SK-N-SH treated with all-trans-retinoic acid at 6 μM for 48 hours (cell line): ENCODE measurements at regions not wholly inside any gene's neighbourhood (a gene's known extent, or its start where the extent isn't known, plus 50 kb on each side); places are given as distances from the start of the nearest gene placed in this dataset.

Experiments
- ATAC-seq: fragments of 200-7000 bp; cut with Tn5 transposase; 3 replicates; pipeline ENCODE4 v1.9.1; 2020; ENCODE audit warnings: mild to moderate bottlenecking, moderate library complexity
- ARNTL ChIP-seq: fragments of 450-650 bp; formaldehyde crosslinking; IDR thresholded peaks from 2 replicates; pipeline ENCODE4 v1.5.0; 2020; ENCODE audit warnings: low read depth, mild to moderate bottlenecking, moderate library complexity, borderline replicate concordance
- CSDC2 ChIP-seq: fragments of 250-450 bp; sonication (Bioruptor Pico); IDR thresholded peaks from 2 replicates; pipeline ENCODE4 v1.5.0; 2020; ENCODE audit warnings: mild to moderate bottlenecking, moderate library complexity
- ESRRG ChIP-seq: fragments of 250-450 bp; sonication (Bioruptor Pico); IDR thresholded peaks from 2 replicates; pipeline ENCODE4 v1.6.1; 2021; ENCODE audit warnings: mild to moderate bottlenecking
- OSR1 ChIP-seq: fragments of 250-450 bp; sonication (Bioruptor Pico); IDR thresholded peaks from 2 replicates; pipeline ENCODE4 v1.8.0; 2022; ENCODE audit warnings: moderate library complexity, mild to moderate bottlenecking, inconsistent platforms
- PPARA ChIP-seq: fragments of 250-450 bp; sonication (Bioruptor Pico); IDR thresholded peaks from 2 replicates; pipeline ENCODE4 v1.5.0; 2020; ENCODE audit warnings: mild to moderate bottlenecking, borderline replicate concordance
- RARB ChIP-seq: fragments of 250-450 bp; sonication (Bioruptor Pico); IDR thresholded peaks from 2 replicates; pipeline ENCODE4 v1.8.0; 2021; ENCODE audit warnings: mild to moderate bottlenecking, moderate library complexity
- SNAI2 ChIP-seq: fragments of 250-450 bp; sonication (Bioruptor Pico); IDR thresholded peaks from 2 replicates; pipeline ENCODE4 v1.5.0; 2020; ENCODE audit warnings: mild to moderate bottlenecking, moderate library complexity
- TCF4 ChIP-seq: fragments of 250-450 bp; sonication (Bioruptor Pico); IDR thresholded peaks from 2 replicates; pipeline ENCODE4 v1.8.0; 2021; ENCODE audit warnings: mild to moderate bottlenecking, moderate library complexity, borderline replicate concordance
- TOX ChIP-seq: fragments of 250-450 bp; sonication (Bioruptor Pico); IDR thresholded peaks from 2 replicates; pipeline ENCODE4 v1.8.0; 2021; ENCODE audit warnings: mild to moderate bottlenecking, moderate library complexity, borderline replicate concordance
- ZC3H10 ChIP-seq: fragments of 250-450 bp; sonication (Bioruptor Pico); IDR thresholded peaks from 2 replicates; pipeline ENCODE4 v1.5.1; 2021; ENCODE audit warnings: mild to moderate bottlenecking, moderate library complexity
- ZFP3 ChIP-seq: fragments of 250-450 bp; sonication (Bioruptor Pico); IDR thresholded peaks from 2 replicates; pipeline ENCODE4 v1.5.0; 2020; ENCODE audit warnings: mild to moderate bottlenecking, moderate library complexity
- ZFP30 ChIP-seq: fragments of 450-650 bp; formaldehyde crosslinking; IDR thresholded peaks from 2 replicates; pipeline ENCODE4 v1.5.0; 2022; ENCODE audit warnings: mild to moderate bottlenecking, moderate library complexity
- ZNF70 ChIP-seq: fragments of 450-650 bp; formaldehyde crosslinking; IDR thresholded peaks from 2 replicates; pipeline ENCODE4 v1.5.0; 2020; ENCODE audit warnings: mild to moderate bottlenecking, moderate library complexity
- TF ChIP-seq, protein P1 (sequence below): fragments of 250-450 bp; sonication (Bioruptor Pico); IDR thresholded peaks from 2 replicates; pipeline ENCODE4 v1.8.0; 2021; ENCODE audit warnings: low read depth, mild to moderate bottlenecking, moderate library complexity, borderline replicate concordance
- TF ChIP-seq, protein P2 (sequence below): fragments of 250-450 bp; sonication (Bioruptor Pico); IDR thresholded peaks from 2 replicates; pipeline ENCODE4 v1.8.0; 2020; ENCODE audit warnings: mild to moderate bottlenecking, moderate library complexity, borderline replicate concordance
- TF ChIP-seq, protein P3 (sequence below): fragments of 250-450 bp; sonication (Bioruptor Pico); IDR thresholded peaks from 2 replicates; pipeline ENCODE4 v1.5.1; 2021; ENCODE audit warnings: mild to moderate bottlenecking, moderate library complexity
- TF ChIP-seq, protein P4 (sequence below): fragments of 250-450 bp; sonication (Bioruptor Pico); IDR thresholded peaks from 2 replicates; pipeline ENCODE4 v1.5.1; 2020; ENCODE audit warnings: low read depth, mild to moderate bottlenecking, moderate library complexity
- TF ChIP-seq, protein P5 (sequence below): fragments of 250-450 bp; sonication (Bioruptor Pico); IDR thresholded peaks from 2 replicates; pipeline ENCODE4 v1.5.0; 2020; ENCODE audit warnings: mild to moderate bottlenecking, moderate library complexity

DNA sequence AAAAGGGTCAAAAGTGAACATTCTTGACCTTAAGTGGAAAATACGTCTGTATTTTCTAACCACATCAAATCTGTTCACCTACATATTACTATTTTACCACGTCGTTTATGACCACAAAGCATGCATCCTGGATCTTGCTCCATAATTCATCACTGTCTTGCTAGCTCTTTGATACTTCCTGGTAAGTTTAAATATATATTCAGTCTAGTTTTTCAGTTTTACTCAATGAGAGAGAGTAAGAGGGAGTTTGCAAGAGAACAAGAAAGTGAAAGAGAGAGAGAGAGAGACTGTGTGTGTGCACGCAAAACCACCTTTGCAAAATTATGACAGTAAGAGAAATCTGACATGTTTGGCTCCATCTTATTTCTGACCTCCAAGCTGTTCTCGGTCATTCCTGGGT, 173.7 kb upstream of the GALNTL6 start:
- ATAC-seq = no peak
- TF ChIP-seq ZC3H10 (CRISPR knock-in tag) (no peak), OSR1 (CRISPR knock-in tag) (no peak), TOX (CRISPR knock-in tag) (no peak)
- TF ChIP-seq, protein P1, sequence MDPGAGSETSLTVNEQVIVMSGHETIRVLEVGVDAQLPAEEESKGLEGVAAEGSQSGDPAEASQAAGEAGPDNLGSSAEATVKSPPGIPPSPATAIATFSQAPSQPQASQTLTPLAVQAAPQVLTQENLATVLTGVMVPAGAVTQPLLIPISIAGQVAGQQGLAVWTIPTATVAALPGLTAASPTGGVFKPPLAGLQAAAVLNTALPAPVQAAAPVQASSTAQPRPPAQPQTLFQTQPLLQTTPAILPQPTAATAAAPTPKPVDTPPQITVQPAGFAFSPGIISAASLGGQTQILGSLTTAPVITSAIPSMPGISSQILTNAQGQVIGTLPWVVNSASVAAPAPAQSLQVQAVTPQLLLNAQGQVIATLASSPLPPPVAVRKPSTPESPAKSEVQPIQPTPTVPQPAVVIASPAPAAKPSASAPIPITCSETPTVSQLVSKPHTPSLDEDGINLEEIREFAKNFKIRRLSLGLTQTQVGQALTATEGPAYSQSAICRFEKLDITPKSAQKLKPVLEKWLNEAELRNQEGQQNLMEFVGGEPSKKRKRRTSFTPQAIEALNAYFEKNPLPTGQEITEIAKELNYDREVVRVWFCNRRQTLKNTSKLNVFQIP (CRISPR knock-in tag) = no peak

DNA sequence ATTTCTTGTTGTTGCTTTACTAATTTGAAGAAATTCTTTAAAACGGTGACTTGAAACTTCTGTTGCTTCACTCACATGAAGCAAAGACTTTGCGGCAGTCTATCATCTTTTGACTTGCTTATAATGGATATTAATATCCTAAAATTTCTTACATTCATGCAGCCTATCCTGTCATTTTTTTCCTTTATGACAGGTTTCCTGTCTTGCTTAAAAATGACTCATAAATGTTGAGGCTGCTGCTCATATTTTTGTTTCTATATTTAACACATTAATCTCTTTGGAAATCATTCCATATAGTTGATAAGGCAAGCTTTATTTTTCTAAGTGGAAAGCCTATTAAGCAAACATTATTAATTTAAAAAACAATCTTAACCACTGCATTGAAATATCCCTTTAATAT, 176.6 kb upstream of the GALNTL6 start:
- ATAC-seq = no peak
- TF ChIP-seq ZC3H10 (CRISPR knock-in tag) (no peak), ZFP30 (CRISPR knock-in tag) (no peak), PPARA (CRISPR knock-in tag) (no peak), CSDC2 (no peak), SNAI2 (CRISPR knock-in tag) (no peak)
- TF ChIP-seq, protein P1 (CRISPR knock-in tag) = no peak
- TF ChIP-seq, protein P2, sequence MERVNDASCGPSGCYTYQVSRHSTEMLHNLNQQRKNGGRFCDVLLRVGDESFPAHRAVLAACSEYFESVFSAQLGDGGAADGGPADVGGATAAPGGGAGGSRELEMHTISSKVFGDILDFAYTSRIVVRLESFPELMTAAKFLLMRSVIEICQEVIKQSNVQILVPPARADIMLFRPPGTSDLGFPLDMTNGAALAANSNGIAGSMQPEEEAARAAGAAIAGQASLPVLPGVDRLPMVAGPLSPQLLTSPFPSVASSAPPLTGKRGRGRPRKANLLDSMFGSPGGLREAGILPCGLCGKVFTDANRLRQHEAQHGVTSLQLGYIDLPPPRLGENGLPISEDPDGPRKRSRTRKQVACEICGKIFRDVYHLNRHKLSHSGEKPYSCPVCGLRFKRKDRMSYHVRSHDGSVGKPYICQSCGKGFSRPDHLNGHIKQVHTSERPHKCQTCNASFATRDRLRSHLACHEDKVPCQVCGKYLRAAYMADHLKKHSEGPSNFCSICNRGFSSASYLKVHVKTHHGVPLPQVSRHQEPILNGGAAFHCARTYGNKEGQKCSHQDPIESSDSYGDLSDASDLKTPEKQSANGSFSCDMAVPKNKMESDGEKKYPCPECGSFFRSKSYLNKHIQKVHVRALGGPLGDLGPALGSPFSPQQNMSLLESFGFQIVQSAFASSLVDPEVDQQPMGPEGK (CRISPR knock-in tag) = no peak

DNA sequence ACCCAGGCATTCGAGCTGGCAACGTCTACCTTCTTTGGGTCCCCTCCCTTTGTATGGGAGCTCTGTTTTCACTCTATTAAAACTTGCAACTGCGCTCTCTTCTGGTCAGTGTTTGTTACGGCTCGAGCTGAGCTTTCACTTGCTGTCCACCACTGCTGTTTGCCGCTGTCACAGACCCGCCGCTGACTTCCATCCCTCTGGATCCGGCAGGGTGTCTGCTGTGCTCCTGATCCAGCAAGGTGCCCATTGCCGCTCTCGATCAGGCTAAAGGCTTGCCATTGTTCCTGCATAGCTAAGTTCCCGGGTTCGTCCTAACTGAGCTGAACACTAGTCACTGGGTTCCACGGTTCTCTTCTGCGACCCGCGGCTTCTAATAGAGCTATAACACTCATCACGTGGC, 183.5 kb upstream of the GALNTL6 start:
- no peak for ATAC-seq
- TF ChIP-seq RARB (CRISPR knock-in tag) (no peak), ARNTL (CRISPR knock-in tag) (no peak), PPARA (CRISPR knock-in tag) (no peak), ZC3H10 (CRISPR knock-in tag) (no peak), TOX (CRISPR knock-in tag) (no peak), ZFP3 (CRISPR knock-in tag) (no peak), ESRRG (CRISPR knock-in tag) (no peak), CSDC2 (no peak), TCF4 (CRISPR knock-in tag) (no peak), ZNF70 (no peak)
- TF ChIP-seq, protein P3, sequence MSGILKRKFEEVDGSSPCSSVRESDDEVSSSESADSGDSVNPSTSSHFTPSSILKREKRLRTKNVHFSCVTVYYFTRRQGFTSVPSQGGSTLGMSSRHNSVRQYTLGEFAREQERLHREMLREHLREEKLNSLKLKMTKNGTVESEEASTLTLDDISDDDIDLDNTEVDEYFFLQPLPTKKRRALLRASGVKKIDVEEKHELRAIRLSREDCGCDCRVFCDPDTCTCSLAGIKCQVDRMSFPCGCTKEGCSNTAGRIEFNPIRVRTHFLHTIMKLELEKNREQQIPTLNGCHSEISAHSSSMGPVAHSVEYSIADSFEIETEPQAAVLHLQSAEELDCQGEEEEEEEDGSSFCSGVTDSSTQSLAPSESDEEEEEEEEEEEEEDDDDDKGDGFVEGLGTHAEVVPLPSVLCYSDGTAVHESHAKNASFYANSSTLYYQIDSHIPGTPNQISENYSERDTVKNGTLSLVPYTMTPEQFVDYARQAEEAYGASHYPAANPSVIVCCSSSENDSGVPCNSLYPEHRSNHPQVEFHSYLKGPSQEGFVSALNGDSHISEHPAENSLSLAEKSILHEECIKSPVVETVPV (CRISPR knock-in tag) = no peak
- TF ChIP-seq, protein P4, sequence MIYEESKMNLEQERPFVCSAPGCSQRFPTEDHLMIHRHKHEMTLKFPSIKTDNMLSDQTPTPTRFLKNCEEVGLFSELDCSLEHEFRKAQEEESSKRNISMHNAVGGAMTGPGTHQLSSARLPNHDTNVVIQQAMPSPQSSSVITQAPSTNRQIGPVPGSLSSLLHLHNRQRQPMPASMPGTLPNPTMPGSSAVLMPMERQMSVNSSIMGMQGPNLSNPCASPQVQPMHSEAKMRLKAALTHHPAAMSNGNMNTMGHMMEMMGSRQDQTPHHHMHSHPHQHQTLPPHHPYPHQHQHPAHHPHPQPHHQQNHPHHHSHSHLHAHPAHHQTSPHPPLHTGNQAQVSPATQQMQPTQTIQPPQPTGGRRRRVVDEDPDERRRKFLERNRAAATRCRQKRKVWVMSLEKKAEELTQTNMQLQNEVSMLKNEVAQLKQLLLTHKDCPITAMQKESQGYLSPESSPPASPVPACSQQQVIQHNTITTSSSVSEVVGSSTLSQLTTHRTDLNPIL (CRISPR knock-in tag) = no peak
- TF ChIP-seq, protein P2 (CRISPR knock-in tag) = no peak
- TF ChIP-seq, protein P5, sequence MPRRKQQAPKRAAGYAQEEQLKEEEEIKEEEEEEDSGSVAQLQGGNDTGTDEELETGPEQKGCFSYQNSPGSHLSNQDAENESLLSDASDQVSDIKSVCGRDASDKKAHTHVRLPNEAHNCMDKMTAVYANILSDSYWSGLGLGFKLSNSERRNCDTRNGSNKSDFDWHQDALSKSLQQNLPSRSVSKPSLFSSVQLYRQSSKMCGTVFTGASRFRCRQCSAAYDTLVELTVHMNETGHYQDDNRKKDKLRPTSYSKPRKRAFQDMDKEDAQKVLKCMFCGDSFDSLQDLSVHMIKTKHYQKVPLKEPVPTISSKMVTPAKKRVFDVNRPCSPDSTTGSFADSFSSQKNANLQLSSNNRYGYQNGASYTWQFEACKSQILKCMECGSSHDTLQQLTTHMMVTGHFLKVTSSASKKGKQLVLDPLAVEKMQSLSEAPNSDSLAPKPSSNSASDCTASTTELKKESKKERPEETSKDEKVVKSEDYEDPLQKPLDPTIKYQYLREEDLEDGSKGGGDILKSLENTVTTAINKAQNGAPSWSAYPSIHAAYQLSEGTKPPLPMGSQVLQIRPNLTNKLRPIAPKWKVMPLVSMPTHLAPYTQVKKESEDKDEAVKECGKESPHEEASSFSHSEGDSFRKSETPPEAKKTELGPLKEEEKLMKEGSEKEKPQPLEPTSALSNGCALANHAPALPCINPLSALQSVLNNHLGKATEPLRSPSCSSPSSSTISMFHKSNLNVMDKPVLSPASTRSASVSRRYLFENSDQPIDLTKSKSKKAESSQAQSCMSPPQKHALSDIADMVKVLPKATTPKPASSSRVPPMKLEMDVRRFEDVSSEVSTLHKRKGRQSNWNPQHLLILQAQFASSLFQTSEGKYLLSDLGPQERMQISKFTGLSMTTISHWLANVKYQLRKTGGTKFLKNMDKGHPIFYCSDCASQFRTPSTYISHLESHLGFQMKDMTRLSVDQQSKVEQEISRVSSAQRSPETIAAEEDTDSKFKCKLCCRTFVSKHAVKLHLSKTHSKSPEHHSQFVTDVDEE = no peak
